ENCODE measurements at regions not wholly inside any gene's neighbourhood (a gene's known extent, or its start where the extent isn't known, plus 50 kb on each side); places are given as distances from the start of the nearest gene placed in this dataset.
"Not testable (repeated sequence)": the region's sequence is repeated elsewhere in the genome, so short reads cannot be mapped to it uniquely, and the experiment has no call there.

DNA sequence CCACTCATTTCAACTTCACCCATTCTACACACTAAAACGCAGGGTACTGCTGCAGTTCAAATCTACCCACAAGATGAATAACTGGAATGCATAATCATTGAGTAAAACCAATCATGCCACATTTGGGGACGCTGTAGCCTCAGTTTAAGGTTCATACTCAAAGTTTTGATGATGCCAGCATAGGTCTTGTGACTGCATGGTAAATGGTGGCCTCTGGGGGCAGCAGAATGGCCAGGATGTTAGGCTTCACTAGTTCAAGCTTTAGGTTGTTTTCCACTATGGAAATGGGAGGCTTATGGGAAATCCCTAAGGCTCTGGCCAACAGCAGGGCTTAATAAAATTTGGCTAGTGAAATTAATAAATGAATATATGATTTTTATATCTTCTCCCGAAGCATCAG lies 104.3 kb upstream of the TSC22D2 start:
- no peak for DNase-seq (ENCODE audit: low read depth in 4 of 4, low spot score in 1 of 4)

- no peak for DNase-seq (ENCODE audit: low read depth in 4 of 4, low spot score in 1 of 4)
These were observed 105.9 kb upstream of the TSC22D2 start for GRCh38 chr3:150302246-150302645.

DNA sequence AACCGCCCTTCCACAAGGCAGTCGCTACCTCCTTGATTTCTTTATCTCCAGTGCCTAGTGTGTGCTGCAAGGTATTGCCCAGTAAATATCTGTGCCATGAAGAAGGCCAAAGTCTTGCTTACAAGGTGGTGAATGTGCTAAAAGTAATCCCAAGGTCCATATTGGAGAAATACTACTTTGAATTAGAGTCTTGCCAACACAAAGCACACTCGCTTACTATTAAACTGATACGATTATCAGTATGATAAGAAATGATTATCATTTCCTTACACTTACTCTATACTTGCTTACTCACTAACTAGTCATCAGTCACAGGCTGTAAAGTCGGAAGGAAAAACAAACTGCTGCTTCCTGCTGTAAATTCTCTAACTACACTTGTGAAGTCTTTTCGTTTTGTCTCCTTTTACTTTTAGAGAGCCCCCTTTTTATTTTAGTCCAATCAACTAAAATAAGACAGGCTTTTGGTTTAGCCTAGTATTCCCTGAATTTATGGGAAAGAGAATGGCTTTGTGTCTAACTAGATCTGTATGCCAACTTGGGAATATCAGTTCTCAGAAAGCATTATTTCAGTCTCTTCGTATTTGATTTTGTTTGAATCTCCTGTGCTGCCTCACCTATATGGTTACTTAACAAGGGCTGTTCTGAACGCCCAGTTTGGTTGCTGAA lies 107.1 kb upstream of the TSC22D2 start:
- DNase-seq (ENCODE audit: low read depth in 4 of 4, low spot score in 1 of 4): no peak

DNA sequence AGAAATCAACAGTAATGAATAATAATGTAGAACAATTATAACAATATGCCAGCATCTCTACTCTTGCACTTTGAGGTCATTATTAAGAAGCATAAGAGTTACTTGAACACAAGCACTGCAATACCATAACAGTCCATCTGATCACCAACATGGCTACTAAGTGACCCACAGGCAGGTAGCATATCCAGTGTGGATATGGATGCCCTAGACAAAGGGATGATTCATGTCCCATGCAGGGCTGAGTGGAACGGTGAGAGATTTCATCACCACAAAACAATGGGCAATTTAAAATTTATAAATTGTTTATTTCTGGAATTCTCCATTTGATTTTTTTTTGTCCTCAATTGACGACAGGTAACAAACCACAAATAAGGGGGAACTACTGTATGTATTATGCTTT lies 107.7 kb upstream of the TSC22D2 start:
- DNase-seq (ENCODE audit: low read depth in 4 of 4, low spot score in 1 of 4): no peak

- DNase-seq (ENCODE audit: low read depth in 4 of 4, low spot score in 1 of 4): no peak
These were observed 108.9 kb upstream of the TSC22D2 start for GRCh38 chr3:150299201-150299600.

GRCh38 chr3:150296966-150297365 lies 111.1 kb upstream of the TSC22D2 start:
- DNase-seq (ENCODE audit: low read depth in 4 of 4, low spot score in 1 of 4): no peak

DNA sequence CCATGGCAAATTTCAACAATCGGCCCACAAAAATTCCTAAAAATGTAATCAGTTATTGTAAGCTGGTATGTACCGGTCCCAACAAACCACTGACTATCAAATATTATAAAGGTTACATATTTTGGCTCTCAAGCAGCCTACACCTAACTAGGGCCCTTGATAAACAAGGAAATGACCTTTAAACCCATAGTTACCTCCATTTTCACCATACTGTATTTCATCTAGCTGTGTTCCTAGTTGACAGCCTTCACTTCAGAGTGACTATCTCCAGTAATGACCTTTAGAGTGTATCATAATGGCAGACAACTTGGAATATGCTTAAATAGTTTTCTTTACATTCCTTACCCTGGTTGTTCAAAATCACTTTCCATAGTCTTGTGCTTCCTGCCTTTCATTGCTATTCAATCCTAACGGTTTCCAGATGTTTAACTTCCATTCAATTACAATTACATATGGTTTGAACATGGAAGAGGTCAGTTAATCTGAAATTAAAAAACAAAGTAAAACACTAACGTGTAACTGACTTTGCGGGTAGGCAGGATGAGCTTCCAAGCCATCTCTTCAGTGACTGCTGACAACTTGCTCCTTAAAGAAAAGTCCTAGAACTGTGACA lies 111.9 kb upstream of the TSC22D2 start:
- no peak for DNase-seq (ENCODE audit: low read depth in 4 of 4, low spot score in 1 of 4)

- no peak for DNase-seq (ENCODE audit: low read depth in 4 of 4, low spot score in 1 of 4)
These were observed 114.6 kb upstream of the TSC22D2 start for GRCh38 chr3:150293401-150294001.

DNA sequence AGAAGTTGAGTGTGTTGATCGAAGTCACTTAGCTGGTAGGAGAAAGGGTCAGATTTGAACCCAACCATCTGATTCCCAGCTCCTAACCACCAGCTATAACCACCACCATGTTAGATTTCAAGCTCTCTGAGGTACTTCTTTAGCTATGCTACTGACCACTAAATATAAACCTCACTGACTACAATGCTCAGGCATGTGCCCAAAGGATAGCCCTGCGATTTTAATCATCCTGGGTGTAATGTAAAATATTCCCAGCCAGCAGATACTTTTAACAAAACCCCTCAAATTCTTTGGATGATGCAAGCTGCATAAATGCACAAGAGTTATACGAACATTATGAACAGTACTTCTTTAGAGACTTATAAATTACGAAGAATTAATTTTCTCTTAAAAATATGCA lies 115.2 kb upstream of the TSC22D2 start:
- no peak for DNase-seq (ENCODE audit: low read depth in 4 of 4, low spot score in 1 of 4)

- DNase-seq (ENCODE audit: low read depth in 4 of 4, low spot score in 1 of 4): no peak
These were observed 116.6 kb upstream of the TSC22D2 start for GRCh38 chr3:150291515-150291914.

GRCh38 chr3:150286390-150287147 lies 121.5 kb upstream of the TSC22D2 start:
- DNase-seq (ENCODE audit: low read depth in 4 of 4, low spot score in 1 of 4): no peak

GRCh38 chr3:150285601-150286000 lies 122.5 kb upstream of the TSC22D2 start:
- no peak for DNase-seq (ENCODE audit: low read depth in 4 of 4, low spot score in 1 of 4)

DNA sequence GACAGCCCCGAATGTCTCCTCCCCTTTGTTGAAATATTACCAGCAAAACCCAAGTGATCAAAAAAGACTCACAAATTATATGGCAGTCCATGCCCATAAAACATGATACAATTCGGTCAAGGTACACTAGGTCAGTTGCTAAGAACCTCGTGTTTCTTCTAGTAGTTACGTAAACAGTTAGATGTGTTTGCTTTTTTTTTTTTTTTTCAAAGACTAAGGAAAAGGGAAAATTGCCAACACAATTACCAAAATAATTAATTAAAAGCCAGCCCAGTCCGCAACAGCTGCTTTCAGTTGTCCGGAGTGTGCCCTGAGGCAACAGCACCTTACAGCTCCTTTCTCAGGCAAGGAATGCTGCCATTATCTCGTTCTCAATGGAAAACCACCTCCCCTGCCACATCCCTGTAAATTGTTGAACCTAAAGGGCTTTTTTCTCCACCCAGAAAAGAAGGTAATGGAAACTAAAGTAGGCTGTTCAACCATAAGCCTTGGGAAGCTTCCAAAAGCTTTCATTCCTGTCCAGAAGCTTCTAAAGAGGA lies 129.2 kb upstream of the TSC22D2 start:
- DNase-seq (ENCODE audit: low read depth in 4 of 4, low spot score in 1 of 4): no peak

GRCh38 chr3:150278195-150278594 lies 129.9 kb upstream of the TSC22D2 start:
- no peak for DNase-seq (ENCODE audit: low read depth in 4 of 4, low spot score in 1 of 4)

- no peak for DNase-seq (ENCODE audit: low read depth in 4 of 4, low spot score in 1 of 4)
These were observed 130.7 kb upstream of the TSC22D2 start for GRCh38 chr3:150277444-150277843.

- DNase-seq (ENCODE audit: low read depth in 4 of 4, low spot score in 1 of 4): no peak
These were observed 132.2 kb upstream of the TSC22D2 start for GRCh38 chr3:150275941-150276340.

DNA sequence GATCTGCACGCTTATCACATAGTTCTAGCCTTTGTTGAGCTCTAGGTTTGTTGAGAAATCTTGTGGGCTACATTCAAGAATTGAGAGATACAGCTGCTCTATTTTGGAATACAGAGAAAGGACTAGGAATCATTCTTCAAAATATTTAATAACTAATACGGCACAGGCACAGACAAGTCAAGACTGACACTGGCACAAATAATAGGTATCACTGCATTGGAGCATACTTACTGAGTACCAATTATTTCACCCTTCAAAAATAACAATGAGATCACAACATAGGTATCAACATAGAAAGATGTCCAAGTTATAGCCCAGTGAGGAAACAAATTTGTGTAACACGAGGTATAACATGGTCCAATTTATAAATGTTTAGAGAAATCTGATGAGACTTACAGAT lies 133.7 kb upstream of the TSC22D2 start:
- no peak for DNase-seq (ENCODE audit: low read depth in 4 of 4, low spot score in 1 of 4)

DNA sequence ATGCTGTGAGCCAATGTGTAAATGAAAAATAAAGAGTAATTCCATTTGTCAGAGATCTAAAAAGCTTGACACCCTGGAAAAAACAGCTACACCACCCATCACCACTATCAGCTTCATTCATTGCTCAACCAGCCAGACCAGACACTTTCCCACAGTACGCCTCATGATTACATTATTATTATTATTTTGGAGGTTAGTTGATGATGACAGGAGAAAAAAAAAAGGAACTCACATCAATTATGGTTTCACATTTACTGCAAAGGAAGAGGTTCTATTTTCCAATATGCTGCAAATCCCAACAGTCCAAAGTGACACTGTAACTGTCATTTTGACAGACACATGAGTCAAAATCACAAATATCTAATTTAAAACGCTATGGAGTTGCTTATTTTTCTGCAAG lies 134.7 kb upstream of the TSC22D2 start:
- DNase-seq (ENCODE audit: low read depth in 4 of 4, low spot score in 1 of 4): no peak

GRCh38 chr3:150271591-150271960 lies 136.5 kb upstream of the TSC22D2 start:
- DNase-seq (ENCODE audit: low read depth in 4 of 4, low spot score in 1 of 4): no peak

GRCh38 chr3:150270883-150271590 lies 137.1 kb upstream of the TSC22D2 start:
- no peak for DNase-seq (ENCODE audit: low read depth in 4 of 4, low spot score in 1 of 4)

DNA sequence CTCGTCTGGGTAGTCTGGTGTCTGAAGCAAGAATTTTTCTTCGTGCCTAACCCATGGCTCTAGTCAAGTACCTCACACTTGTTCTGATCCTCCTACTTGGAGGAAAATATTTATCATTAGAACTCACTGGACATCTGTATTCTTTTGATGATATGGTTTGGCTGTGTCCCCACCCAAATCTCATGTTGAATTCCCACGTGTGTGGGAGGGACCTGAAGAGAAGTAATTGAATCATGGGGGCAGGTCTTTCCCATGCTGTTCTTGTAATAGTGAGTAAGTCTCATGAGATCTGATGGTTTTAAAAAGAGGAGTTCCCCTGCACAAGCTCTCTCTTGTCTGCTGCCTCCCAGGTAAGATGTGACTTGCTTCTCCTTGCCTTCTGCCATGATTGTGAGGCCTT lies 137.7 kb upstream of the TSC22D2 start:
- not testable (repeated sequence) for DNase-seq (ENCODE audit: low read depth in 4 of 4, low spot score in 1 of 4)

Data from stimulated activated CD4-positive, alpha-beta T cell treated with anti-CD3 and anti-CD28 coated beads, Interleukin-1b, Interleukin-23, amount 100 ng/mL, for 24 hours (primary cell).